ENCODE measurements at regions not wholly inside any gene's neighbourhood (a gene's known extent, or its start where the extent isn't known, plus 50 kb on each side); places are given as distances from the start of the nearest gene placed in this dataset.
A peak's percentile ranks its signal among the peaks of the same experiment; 100 is the strongest.

- H3K4me3 ChIP-seq (ENCODE audit: low read length), result no peak overlapping the region
- H3K9ac ChIP-seq (ENCODE audit: low read length), result no peak overlapping the region
- no peaks in the 10 kb centered on the region for H3K27me3 ChIP-seq (ENCODE audit: low read length)
- no peaks in the 10 kb centered on the region for H3K79me2 ChIP-seq (ENCODE audit: low read length)
- H3K4me1 ChIP-seq (ENCODE audit: low read length), result no peaks in the 10 kb centered on the region
- no peak overlapping the region for H2AFZ ChIP-seq (ENCODE audit: low read length)
- no peaks in the 10 kb centered on the region for H3K9me3 ChIP-seq (ENCODE audit: low read length)
- peak; percentile 78 for DNase-seq
- H3K9me2 ChIP-seq (replicated peaks; ENCODE audit: insufficient read depth, low read length), result no peaks in the 10 kb centered on the region
- no peaks in the 10 kb centered on the region for H4K20me1 ChIP-seq (ENCODE audit: insufficient read depth, low read depth, low read length)
- H3K4me2 ChIP-seq (ENCODE audit: low read depth, low read length, poor library complexity, severe bottlenecking), result no peak overlapping the region
- no peak overlapping the region for H3K27ac ChIP-seq (ENCODE audit: low read length)
- no peaks in the 10 kb centered on the region for H3K36me3 ChIP-seq (ENCODE audit: insufficient read depth, low read length)
Observed at GRCh38 chr4:147096667-147097604, 151.3 kb upstream of the TTC29 start.

- H2AFZ ChIP-seq (ENCODE audit: low read length), result no peak overlapping the region
- no peaks in the 10 kb centered on the region for H3K36me3 ChIP-seq (ENCODE audit: insufficient read depth, low read length)
- DNase-seq, result no peak
- no peaks in the 10 kb centered on the region for H3K9me2 ChIP-seq (replicated peaks; ENCODE audit: insufficient read depth, low read length)
- H3K27me3 ChIP-seq (ENCODE audit: low read length), result no peaks in the 10 kb centered on the region
- H3K4me2 ChIP-seq (ENCODE audit: low read depth, low read length, poor library complexity, severe bottlenecking), result no peak overlapping the region
- no peaks in the 10 kb centered on the region for H3K79me2 ChIP-seq (ENCODE audit: low read length)
- H3K4me3 ChIP-seq (ENCODE audit: low read length), result no peak overlapping the region
- H4K20me1 ChIP-seq (ENCODE audit: insufficient read depth, low read depth, low read length), result no peaks in the 10 kb centered on the region
- no peaks in the 10 kb centered on the region for H3K9me3 ChIP-seq (ENCODE audit: low read length)
- H3K9ac ChIP-seq (ENCODE audit: low read length), result no peak overlapping the region
- H3K27ac ChIP-seq (ENCODE audit: low read length), result no peak overlapping the region
- H3K4me1 ChIP-seq (ENCODE audit: low read length), result no peaks in the 10 kb centered on the region
Observed at GRCh38 chr4:147101678-147102077, 156.0 kb upstream of the TTC29 start.

- DNase-seq, result no peak
- Histone ChIP-seq H3K4me3 (ENCODE audit: low read length) (no peak overlapping the region), H4K20me1 (ENCODE audit: insufficient read depth, low read depth, low read length) (no peaks in the 10 kb centered on the region), H3K9me2 (replicated peaks; ENCODE audit: insufficient read depth, low read length) (no peaks in the 10 kb centered on the region), H3K27ac (ENCODE audit: low read length) (no peak overlapping the region), H3K36me3 (ENCODE audit: insufficient read depth, low read length) (no peaks in the 10 kb centered on the region), H3K79me2 (ENCODE audit: low read length) (no peaks in the 10 kb centered on the region), H3K4me2 (ENCODE audit: low read depth, low read length, poor library complexity, severe bottlenecking) (no peak overlapping the region), H3K9ac (ENCODE audit: low read length) (no peak overlapping the region), H3K27me3 (ENCODE audit: low read length) (no peaks in the 10 kb centered on the region), H3K4me1 (ENCODE audit: low read length) (no peaks in the 10 kb centered on the region), H3K9me3 (ENCODE audit: low read length) (no peaks in the 10 kb centered on the region), H2AFZ (ENCODE audit: low read length) (no peak overlapping the region)
Observed at GRCh38 chr4:147102596-147102995, 156.9 kb upstream of the TTC29 start.

GRCh38 chr4:147103403-147103946, 157.8 kb upstream of the TTC29 start:
- H3K27me3 ChIP-seq (ENCODE audit: low read length), result no peaks in the 10 kb centered on the region
- no peak for DNase-seq
- no peaks in the 10 kb centered on the region for H4K20me1 ChIP-seq (ENCODE audit: insufficient read depth, low read depth, low read length)
- H3K4me3 ChIP-seq (ENCODE audit: low read length), result no peak overlapping the region
- no peaks in the 10 kb centered on the region for H3K4me1 ChIP-seq (ENCODE audit: low read length)
- no peaks in the 10 kb centered on the region for H3K36me3 ChIP-seq (ENCODE audit: insufficient read depth, low read length)
- no peaks in the 10 kb centered on the region for H3K79me2 ChIP-seq (ENCODE audit: low read length)
- no peaks in the 10 kb centered on the region for H3K9me3 ChIP-seq (ENCODE audit: low read length)
- H2AFZ ChIP-seq (ENCODE audit: low read length), result no peak overlapping the region
- no peak overlapping the region for H3K4me2 ChIP-seq (ENCODE audit: low read depth, low read length, poor library complexity, severe bottlenecking)
- H3K9me2 ChIP-seq (replicated peaks; ENCODE audit: insufficient read depth, low read length), result no peaks in the 10 kb centered on the region
- no peak overlapping the region for H3K9ac ChIP-seq (ENCODE audit: low read length)
- no peak overlapping the region for H3K27ac ChIP-seq (ENCODE audit: low read length)

GRCh38 chr4:147104768-147105167, 159.1 kb upstream of the TTC29 start:
- Histone ChIP-seq H3K4me1 (ENCODE audit: low read length) (no peaks in the 10 kb centered on the region), H2AFZ (ENCODE audit: low read length) (no peak overlapping the region), H3K9me2 (replicated peaks; ENCODE audit: insufficient read depth, low read length) (no peaks in the 10 kb centered on the region), H3K4me2 (ENCODE audit: low read depth, low read length, poor library complexity, severe bottlenecking) (no peak overlapping the region), H3K9me3 (ENCODE audit: low read length) (no peaks in the 10 kb centered on the region), H3K9ac (ENCODE audit: low read length) (no peak overlapping the region), H3K27me3 (ENCODE audit: low read length) (no peaks in the 10 kb centered on the region), H3K36me3 (ENCODE audit: insufficient read depth, low read length) (no peaks in the 10 kb centered on the region), H4K20me1 (ENCODE audit: insufficient read depth, low read depth, low read length) (no peaks in the 10 kb centered on the region), H3K79me2 (ENCODE audit: low read length) (no peaks in the 10 kb centered on the region), H3K27ac (ENCODE audit: low read length) (no peak overlapping the region), H3K4me3 (ENCODE audit: low read length) (no peak overlapping the region)
- no peak for DNase-seq

GRCh38 chr4:147108409-147108808, 162.7 kb upstream of the TTC29 start:
- no peak overlapping the region for H3K4me3 ChIP-seq (ENCODE audit: low read length)
- no peaks in the 10 kb centered on the region for H4K20me1 ChIP-seq (ENCODE audit: insufficient read depth, low read depth, low read length)
- no peaks in the 10 kb centered on the region for H3K36me3 ChIP-seq (ENCODE audit: insufficient read depth, low read length)
- no peak for DNase-seq
- no peaks in the 10 kb centered on the region for H3K4me1 ChIP-seq (ENCODE audit: low read length)
- no peaks in the 10 kb centered on the region for H3K79me2 ChIP-seq (ENCODE audit: low read length)
- H3K9me2 ChIP-seq (replicated peaks; ENCODE audit: insufficient read depth, low read length), result no peaks in the 10 kb centered on the region
- H3K9ac ChIP-seq (ENCODE audit: low read length), result no peak overlapping the region
- no peak overlapping the region for H3K27ac ChIP-seq (ENCODE audit: low read length)
- no peak overlapping the region for H2AFZ ChIP-seq (ENCODE audit: low read length)
- H3K27me3 ChIP-seq (ENCODE audit: low read length), result no peaks in the 10 kb centered on the region
- H3K4me2 ChIP-seq (ENCODE audit: low read depth, low read length, poor library complexity, severe bottlenecking), result no peak overlapping the region
- no peaks in the 10 kb centered on the region for H3K9me3 ChIP-seq (ENCODE audit: low read length)

GRCh38 chr4:147109800-147110199, 164.1 kb upstream of the TTC29 start:
- Histone ChIP-seq H4K20me1 (ENCODE audit: insufficient read depth, low read depth, low read length) (no peaks in the 10 kb centered on the region), H3K79me2 (ENCODE audit: low read length) (no peaks in the 10 kb centered on the region), H3K4me1 (ENCODE audit: low read length) (no peaks in the 10 kb centered on the region), H3K9me3 (ENCODE audit: low read length) (no peaks in the 10 kb centered on the region), H2AFZ (ENCODE audit: low read length) (no peak overlapping the region), H3K27ac (ENCODE audit: low read length) (no peak overlapping the region), H3K27me3 (ENCODE audit: low read length) (no peaks in the 10 kb centered on the region), H3K4me2 (ENCODE audit: low read depth, low read length, poor library complexity, severe bottlenecking) (no peak overlapping the region), H3K9ac (ENCODE audit: low read length) (no peak overlapping the region), H3K9me2 (replicated peaks; ENCODE audit: insufficient read depth, low read length) (no peaks in the 10 kb centered on the region), H3K4me3 (ENCODE audit: low read length) (no peak overlapping the region), H3K36me3 (ENCODE audit: insufficient read depth, low read length) (no peaks in the 10 kb centered on the region)
- no peak for DNase-seq

GRCh38 chr4:147110473-147111367, 165.1 kb upstream of the TTC29 start:
- Histone ChIP-seq H3K27me3 (ENCODE audit: low read length) (no peaks in the 10 kb centered on the region), H3K9ac (ENCODE audit: low read length) (no peak overlapping the region), H3K9me3 (ENCODE audit: low read length) (no peaks in the 10 kb centered on the region), H3K4me1 (ENCODE audit: low read length) (no peaks in the 10 kb centered on the region), H4K20me1 (ENCODE audit: insufficient read depth, low read depth, low read length) (no peaks in the 10 kb centered on the region), H3K4me3 (ENCODE audit: low read length) (no peak overlapping the region), H3K4me2 (ENCODE audit: low read depth, low read length, poor library complexity, severe bottlenecking) (no peak overlapping the region), H3K79me2 (ENCODE audit: low read length) (no peaks in the 10 kb centered on the region), H3K36me3 (ENCODE audit: insufficient read depth, low read length) (no peaks in the 10 kb centered on the region), H2AFZ (ENCODE audit: low read length) (no peak overlapping the region), H3K9me2 (replicated peaks; ENCODE audit: insufficient read depth, low read length) (no peaks in the 10 kb centered on the region), H3K27ac (ENCODE audit: low read length) (no peak overlapping the region)
- no peak for DNase-seq
